ENCODE measurements at regions not wholly inside any gene's neighbourhood (a gene's known extent, or its start where the extent isn't known, plus 50 kb on each side); places are given as distances from the start of the nearest gene placed in this dataset.

- Histone ChIP-seq H3K9me3 (ENCODE audit: low read depth, low read length) (no peaks in the 10 kb centered on the region), H3K27ac (ENCODE audit: low read depth, low read length) (no peak overlapping the region), H3K79me2 (ENCODE audit: insufficient read depth, low read length) (no peaks in the 10 kb centered on the region), H3K4me1 (ENCODE audit: insufficient read depth, low read length) (no peaks in the 10 kb centered on the region), H3K27me3 (ENCODE audit: insufficient read depth, low read length) (peaks cover 9% of the 10 kb centered on the region), H3K36me3 (ENCODE audit: insufficient read depth, low read length) (no peaks in the 10 kb centered on the region), H3K4me3 (ENCODE audit: insufficient read depth, low read length) (no peak overlapping the region), H3K4me2 (ENCODE audit: insufficient read depth, low read length) (no peak overlapping the region), H4K20me1 (ENCODE audit: insufficient read depth, low read length) (no peaks in the 10 kb centered on the region), H2AFZ (ENCODE audit: low read length) (no peak overlapping the region)
- TF ChIP-seq CTCF (IDR thresholded peaks at IDR 0.05; ENCODE audit: extremely low read depth, low read depth, low read length): no peak
- DNase-seq (ENCODE audit: insufficient read length, low spot score, missing footprints): no peak
Measured at GRCh38 chr2:128522829-128523228, 204.2 kb upstream of the HS6ST1 start.

DNA sequence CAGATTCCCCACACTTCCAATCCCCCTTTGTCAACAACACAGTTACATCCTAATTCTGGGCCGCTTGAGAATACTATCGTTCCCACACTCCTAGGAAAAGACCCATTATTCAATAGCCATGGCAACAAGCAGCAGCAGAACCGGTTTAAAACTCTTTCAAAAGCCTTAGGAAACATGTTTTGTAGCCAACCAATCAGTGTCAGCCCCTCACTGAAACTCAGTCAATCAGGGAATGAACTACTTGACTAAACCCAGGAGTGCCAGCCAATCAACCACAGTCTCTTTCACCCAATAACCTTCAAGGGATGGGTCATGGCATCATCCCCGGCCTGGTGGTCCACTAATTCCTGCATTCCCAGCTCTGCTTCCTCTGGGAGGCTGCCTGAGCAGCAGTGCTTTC is 204.8 kb upstream of the HS6ST1 start:
- Histone ChIP-seq H2AFZ (ENCODE audit: low read length) (no peak overlapping the region), H4K20me1 (ENCODE audit: insufficient read depth, low read length) (no peaks in the 10 kb centered on the region), H3K36me3 (ENCODE audit: insufficient read depth, low read length) (no peaks in the 10 kb centered on the region), H3K27me3 (ENCODE audit: insufficient read depth, low read length) (peaks cover 9% of the 10 kb centered on the region), H3K4me1 (ENCODE audit: insufficient read depth, low read length) (no peaks in the 10 kb centered on the region), H3K4me3 (ENCODE audit: insufficient read depth, low read length) (no peak overlapping the region), H3K79me2 (ENCODE audit: insufficient read depth, low read length) (no peaks in the 10 kb centered on the region), H3K27ac (ENCODE audit: low read depth, low read length) (no peak overlapping the region), H3K9me3 (ENCODE audit: low read depth, low read length) (no peaks in the 10 kb centered on the region), H3K4me2 (ENCODE audit: insufficient read depth, low read length) (no peak overlapping the region)
- DNase-seq (ENCODE audit: insufficient read length, low spot score, missing footprints): no peak
- TF ChIP-seq CTCF (IDR thresholded peaks at IDR 0.05; ENCODE audit: extremely low read depth, low read depth, low read length): no peak

DNA sequence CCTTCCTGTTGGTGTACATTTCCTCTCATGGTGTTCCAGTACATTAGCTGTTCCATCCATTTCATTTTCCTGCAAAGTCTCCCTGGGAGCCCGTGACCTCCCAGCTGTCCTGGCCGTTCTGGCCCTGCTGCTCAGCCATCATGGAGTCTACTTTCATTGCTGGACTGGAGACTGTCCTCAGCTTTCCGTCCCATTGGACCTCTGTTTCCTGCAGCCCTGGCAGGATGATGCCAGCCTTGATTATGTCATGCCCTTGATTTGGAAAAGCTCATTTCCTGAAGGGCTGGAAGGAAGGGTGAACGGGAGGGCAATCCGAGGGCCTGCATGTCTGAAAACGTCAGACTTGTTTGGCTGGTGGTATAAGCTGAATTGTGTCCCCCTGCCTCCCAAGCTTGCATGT is 205.5 kb upstream of the HS6ST1 start:
- Histone ChIP-seq H3K27ac (ENCODE audit: low read depth, low read length) (no peak overlapping the region), H3K79me2 (ENCODE audit: insufficient read depth, low read length) (no peaks in the 10 kb centered on the region), H3K4me3 (ENCODE audit: insufficient read depth, low read length) (no peak overlapping the region), H3K36me3 (ENCODE audit: insufficient read depth, low read length) (no peaks in the 10 kb centered on the region), H2AFZ (ENCODE audit: low read length) (no peak overlapping the region), H3K4me2 (ENCODE audit: insufficient read depth, low read length) (no peak overlapping the region), H3K27me3 (ENCODE audit: insufficient read depth, low read length) (peaks cover 9% of the 10 kb centered on the region), H4K20me1 (ENCODE audit: insufficient read depth, low read length) (no peaks in the 10 kb centered on the region), H3K4me1 (ENCODE audit: insufficient read depth, low read length) (no peaks in the 10 kb centered on the region), H3K9me3 (ENCODE audit: low read depth, low read length) (no peaks in the 10 kb centered on the region)
- no peak for DNase-seq (ENCODE audit: insufficient read length, low spot score, missing footprints)
- TF ChIP-seq CTCF (IDR thresholded peaks at IDR 0.05; ENCODE audit: extremely low read depth, low read depth, low read length): no peak

- Histone ChIP-seq H3K27me3 (ENCODE audit: insufficient read depth, low read length) (peaks cover 9% of the 10 kb centered on the region), H3K4me1 (ENCODE audit: insufficient read depth, low read length) (no peaks in the 10 kb centered on the region), H3K27ac (ENCODE audit: low read depth, low read length) (no peak overlapping the region), H3K4me3 (ENCODE audit: insufficient read depth, low read length) (no peak overlapping the region), H3K9me3 (ENCODE audit: low read depth, low read length) (no peaks in the 10 kb centered on the region), H3K36me3 (ENCODE audit: insufficient read depth, low read length) (no peaks in the 10 kb centered on the region), H2AFZ (ENCODE audit: low read length) (no peak overlapping the region), H4K20me1 (ENCODE audit: insufficient read depth, low read length) (no peaks in the 10 kb centered on the region), H3K79me2 (ENCODE audit: insufficient read depth, low read length) (no peaks in the 10 kb centered on the region), H3K4me2 (ENCODE audit: insufficient read depth, low read length) (no peak overlapping the region)
- DNase-seq (ENCODE audit: insufficient read length, low spot score, missing footprints): no peak
- TF ChIP-seq CTCF (IDR thresholded peaks at IDR 0.05; ENCODE audit: extremely low read depth, low read depth, low read length): no peak
Measured at GRCh38 chr2:128525653-128526052, 207.0 kb upstream of the HS6ST1 start.
